Motor neuron (in vitro differentiated cells): ENCODE measurements at regions not wholly inside any gene's neighbourhood (a gene's known extent, or its start where the extent isn't known, plus 50 kb on each side); places are given as distances from the start of the nearest gene placed in this dataset.
"Not testable (repeated sequence)": the region's sequence is repeated elsewhere in the genome, so short reads cannot be mapped to it uniquely, and the experiment has no call there.

Experiments
- ATAC-seq, 8 experiments: fragments of 200-7000 bp; cut with Tn5 transposase; replicated peaks in 6 of 8; 2 replicates each; pipeline ENCODE4 v1.8.0; 2021; ENCODE audit warnings: mild to moderate bottlenecking in 8 of 8, moderate library complexity in 8 of 8
- H3K27ac ChIP-seq, 2 donors: fragments of 250-450 bp; sonication (Bioruptor Pico); 2 replicates each; pipeline ENCODE4 v1.9.0; 2021; ENCODE audit warnings: antibody characterized with exemption in 2 of 2, mild to moderate bottlenecking in 2 of 2, moderate library complexity in 1 of 2
- H3K4me1 ChIP-seq, 2 donors: fragments of 250-450 bp; sonication (Bioruptor Pico); replicated peaks in 1 of 2; 2 replicates each; pipeline ENCODE4 v1.6.1; 2021; ENCODE audit warnings: antibody characterized with exemption in 2 of 2, mild to moderate bottlenecking in 2 of 2, moderate library complexity in 1 of 2
- H3K4me3 ChIP-seq, 5 donors: fragments of 250-450 bp; sonication (Bioruptor Pico); 2 replicates each; pipeline ENCODE4 v1.9.0; 2021; ENCODE audit warnings: antibody characterized with exemption in 5 of 5, mild to moderate bottlenecking in 5 of 5, moderate library complexity in 4 of 5
- WGBS, 10 experiments: fragments of 450-650 bp; shearing (Covaris generic); methylation state at CpG; one replicate each; pipeline ENCODE4 v1.0.0; 2022; 5-methylcytosine and 5-hydroxymethylcytosine counted together
- in situ Hi-C, 9 experiments: fragments of 400-800 bp; cut with MboI; loops; one replicate each; pipeline ENCODE4 v1.15.0; 2021; ENCODE audit warnings: low sequenced_read_pairs in 9 of 9, low pct_unique_long_range_greater_than_20kb in 2 of 9; ENCODE audit not compliant: unreplicated experiment in 9 of 9

- H3K4me3 ChIP-seq, result no peak overlapping the region
- H3K4me1 ChIP-seq, result no peaks in the 10 kb centered on the region
- ATAC-seq, result no peak
- H3K27ac ChIP-seq, result no peak overlapping the region
- in situ Hi-C loops, result no loop called here
- 15 to 76% (median 39%) methylated on average over 8 to 10 of the region's 10 CpGs for WGBS, 10 experiments
These were observed 334.0 kb downstream of the ZNF33B start for GRCh38 chr10:42304341-42304740.

- H3K4me1 ChIP-seq, ATAC-seq, H3K4me3 ChIP-seq, H3K27ac ChIP-seq, in situ Hi-C loops: not testable (repeated sequence)
- WGBS, 10 experiments, result 56 to 90% (median 69%) methylated on average over 2 to 12 of the region's 21 CpGs; no CpG with 5 or more reads in 6 of the 10 experiments
These were observed 356.5 kb downstream of the ZNF33B start for GRCh38 chr10:42281896-42282295.

GRCh38 chr10:42269788-42270187, 368.6 kb downstream of the ZNF33B start:
- H3K27ac ChIP-seq, H3K4me1 ChIP-seq, in situ Hi-C loops, H3K4me3 ChIP-seq, ATAC-seq: not testable (repeated sequence)
- WGBS, 10 experiments, result 0 to 57% (median 39%) methylated on average over 1 to 3 of the region's 4 CpGs; no CpG with 5 or more reads in 2 of the 10 experiments

- H3K27ac ChIP-seq, ATAC-seq, in situ Hi-C loops, H3K4me1 ChIP-seq, H3K4me3 ChIP-seq: not testable (repeated sequence)
- WGBS, 10 experiments, result no CpG with 5 or more reads among the region's 6 CpGs
These were observed 375.1 kb downstream of the ZNF33B start for GRCh38 chr10:42263259-42263658.

- not testable (repeated sequence) for H3K4me3 ChIP-seq, ATAC-seq
These were observed 395.4 kb downstream of the ZNF33B start for GRCh38 chr10:42243002-42243401.

GRCh38 chr10:42242135-42242805, 396.1 kb downstream of the ZNF33B start:
- in situ Hi-C loops, result no loop called here
- no peak for ATAC-seq
- H3K4me1 ChIP-seq, result no peaks in the 10 kb centered on the region
- WGBS, 10 experiments, result 65 to 90% methylated on average over 4 to 19 of the region's 85 CpGs; no CpG with 5 or more reads in 8 of the 10 experiments
- no peak overlapping the region for H3K4me3 ChIP-seq
- no peak overlapping the region for H3K27ac ChIP-seq

More at GRCh38 chr10:42243002-42243401, 395.4 kb downstream of the ZNF33B start:
- no CpG with 5 or more reads among the region's 53 CpGs for WGBS, 10 experiments
- in situ Hi-C loops, H3K27ac ChIP-seq, H3K4me1 ChIP-seq: not testable (repeated sequence)

- in situ Hi-C loops, H3K4me1 ChIP-seq, H3K27ac ChIP-seq, H3K4me3 ChIP-seq, ATAC-seq: not testable (repeated sequence)
- WGBS, 10 experiments, result no CpG with 5 or more reads among the region's 13 CpGs
These were observed 402.0 kb downstream of the ZNF33B start for GRCh38 chr10:42236401-42236800.

- H3K4me3 ChIP-seq, ATAC-seq, H3K4me1 ChIP-seq, in situ Hi-C loops, H3K27ac ChIP-seq: not testable (repeated sequence)
- 60 to 90% (median 72%) methylated on average over 1 to 3 of the region's 14 CpGs; no CpG with 5 or more reads in 6 of the 10 experiments for WGBS, 10 experiments
These were observed 402.6 kb downstream of the ZNF33B start for GRCh38 chr10:42235736-42236135.

- H3K4me3 ChIP-seq, ATAC-seq, H3K27ac ChIP-seq, H3K4me1 ChIP-seq, in situ Hi-C loops: not testable (repeated sequence)
- 0 to 50% methylated on average over 1 to 2 of the region's 3 CpGs; no CpG with 5 or more reads in 8 of the 10 experiments for WGBS, 10 experiments
These were observed 403.1 kb downstream of the ZNF33B start for GRCh38 chr10:42235241-42235640.

GRCh38 chr10:42234506-42234905, 403.9 kb downstream of the ZNF33B start:
- H3K4me3 ChIP-seq, H3K27ac ChIP-seq, ATAC-seq, in situ Hi-C loops, H3K4me1 ChIP-seq: not testable (repeated sequence)
- no CpG with 5 or more reads among the region's 5 CpGs for WGBS, 10 experiments

GRCh38 chr10:42233461-42234206, 404.7 kb downstream of the ZNF33B start:
- in situ Hi-C loops, ATAC-seq, H3K4me3 ChIP-seq, H3K27ac ChIP-seq, H3K4me1 ChIP-seq: not testable (repeated sequence)
- WGBS, 10 experiments, result 33 to 40% methylated on average over 1 of the region's 8 CpGs; no CpG with 5 or more reads in 8 of the 10 experiments

- H3K4me3 ChIP-seq, ATAC-seq, H3K27ac ChIP-seq, H3K4me1 ChIP-seq, in situ Hi-C loops: not testable (repeated sequence)
- no CpG with 5 or more reads among the region's 1 CpG for WGBS, 10 experiments
These were observed 405.4 kb downstream of the ZNF33B start for GRCh38 chr10:42232955-42233354.

GRCh38 chr10:42230812-42231211, 407.6 kb downstream of the ZNF33B start:
- ATAC-seq, in situ Hi-C loops: not testable (repeated sequence)
- WGBS, 10 experiments, result 17 to 40% (median 21%) methylated on average over 1 to 4 of the region's 4 CpGs; no CpG with 5 or more reads in 6 of the 10 experiments

More at GRCh38 chr10:42230812-42231211, 407.6 kb downstream of the ZNF33B start:
- H3K4me1 ChIP-seq, H3K27ac ChIP-seq, H3K4me3 ChIP-seq: not testable (repeated sequence)
